Globus pallidus (tissue), 1 donor: ENCODE measurements at regions not wholly inside any gene's neighbourhood (a gene's known extent, or its start where the extent isn't known, plus 50 kb on each side); places are given as distances from the start of the nearest gene placed in this dataset.
A peak's percentile ranks its signal among the peaks of the same experiment; 100 is the strongest.

Experiments used
- DNase-seq: peaks from one replicate; pipeline ENCODE4 v3.0.0-alpha.2; 2015; ENCODE audit warnings: low spot score

DNA sequence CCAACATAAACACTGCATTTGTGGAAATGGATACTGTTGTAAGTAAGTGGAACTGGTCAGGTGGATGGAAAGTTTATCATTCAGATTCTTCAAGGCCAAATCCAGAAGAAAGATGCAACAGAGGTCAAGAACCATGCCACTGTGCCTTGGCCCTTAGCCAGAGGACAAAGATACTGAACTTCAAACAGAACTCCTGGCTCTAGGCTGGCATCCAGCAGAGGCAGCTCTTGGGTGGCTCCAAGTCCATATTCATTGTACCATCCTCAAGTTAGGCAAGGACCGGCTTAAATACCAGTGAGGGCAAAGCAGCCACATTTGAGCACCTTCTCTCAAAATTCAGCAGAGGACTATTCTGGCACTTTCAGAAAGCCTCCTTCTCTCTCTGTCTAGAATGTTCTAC lies 53.2 kb downstream of the DNAAF9 start:
- no peak for DNase-seq

DNA sequence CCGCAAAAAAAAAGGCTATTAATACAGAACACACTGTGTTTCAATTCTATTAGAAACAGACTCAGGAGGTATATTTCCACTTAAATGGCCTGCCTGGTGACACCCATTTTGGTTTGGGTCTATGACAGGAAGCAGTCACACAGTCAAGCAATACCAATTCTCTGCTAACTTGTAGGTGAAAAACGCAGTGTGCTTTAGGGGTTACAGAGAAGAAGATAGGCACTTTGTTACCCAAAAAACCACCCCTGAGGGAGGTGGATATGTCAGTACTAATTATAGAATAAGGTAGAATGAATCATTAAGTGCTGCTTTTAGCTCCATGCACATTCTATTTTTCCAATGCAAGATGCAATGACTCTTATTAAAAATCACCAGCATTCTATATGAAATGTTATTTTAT lies 53.8 kb downstream of the DNAAF9 start:
- DNase-seq, result no peak

DNA sequence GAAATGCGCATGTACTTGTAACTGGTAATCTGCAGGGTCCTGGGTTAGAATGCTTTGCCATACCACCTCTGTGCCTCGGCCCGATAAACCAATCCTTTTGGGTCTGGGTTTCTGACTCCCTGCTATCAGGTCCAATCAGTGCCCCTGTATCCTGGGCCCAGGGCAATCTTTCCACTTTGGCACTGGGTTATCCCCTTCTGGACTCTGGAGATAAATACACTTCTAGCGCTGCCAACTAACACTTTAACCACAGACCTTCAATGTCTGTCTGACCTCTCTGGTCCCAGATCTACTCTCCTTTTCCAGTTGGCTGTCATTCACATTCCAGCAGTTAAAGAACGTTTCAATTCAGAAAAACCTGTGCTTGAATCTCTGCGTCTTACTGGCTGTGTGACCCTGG lies 55.3 kb downstream of the DNAAF9 start:
- DNase-seq, result no peak

DNA sequence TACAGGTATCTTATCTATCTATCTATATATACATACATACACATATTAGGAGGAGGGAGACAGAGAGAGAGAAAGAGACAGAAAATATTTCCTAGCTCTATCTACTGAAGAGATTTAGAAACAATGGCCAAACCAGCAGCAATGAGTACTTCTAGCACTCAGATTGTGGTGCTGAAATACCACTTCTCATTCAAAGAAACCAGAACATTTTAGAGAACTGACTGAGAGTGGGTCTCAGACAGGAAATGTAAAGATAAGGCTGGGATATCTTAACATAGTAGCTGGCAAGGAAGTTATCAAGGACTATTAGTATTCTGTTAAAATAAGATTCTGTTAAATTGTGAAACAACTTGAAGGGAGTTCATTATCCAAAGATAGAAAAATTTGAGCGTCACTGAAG lies 57.0 kb downstream of the DNAAF9 start:
- DNase-seq, result no peak

DNA sequence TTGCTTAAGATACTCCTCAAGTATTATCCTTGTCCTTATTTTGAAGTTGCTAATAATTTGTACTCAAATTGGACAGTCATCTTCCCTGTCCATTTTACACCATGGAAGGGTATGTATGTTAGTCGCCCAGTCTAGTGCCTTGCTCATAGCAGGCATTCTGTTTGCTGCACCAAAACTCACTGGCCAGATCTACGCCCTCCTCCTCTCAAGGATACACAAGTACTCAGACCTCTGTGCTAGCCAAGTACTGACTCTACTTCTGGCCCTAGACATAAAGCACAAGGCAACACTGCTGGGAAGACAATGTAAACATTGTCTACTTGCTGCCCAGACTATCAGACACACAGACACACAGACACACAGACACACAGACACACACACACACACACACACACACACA lies 57.7 kb downstream of the DNAAF9 start:
- DNase-seq, result no peak

DNA sequence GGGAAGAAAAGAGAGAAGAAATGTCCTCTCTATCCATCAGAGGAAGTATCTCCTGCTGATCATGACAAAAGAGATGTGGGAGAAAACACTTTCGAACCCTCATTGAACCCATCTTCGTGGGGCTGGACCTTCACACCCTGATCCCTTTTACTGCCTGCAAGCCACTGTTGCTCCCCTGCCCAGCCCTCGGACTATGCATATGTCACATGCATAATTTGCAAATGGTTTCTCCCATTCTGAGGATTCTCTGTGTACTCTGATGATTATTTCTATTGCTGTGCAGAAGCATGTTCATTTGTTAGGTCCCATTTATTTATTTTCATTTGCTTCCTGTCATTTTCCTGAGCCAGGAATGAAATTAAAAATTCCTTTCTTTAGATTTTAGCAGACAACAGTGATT lies 64.7 kb downstream of the DNAAF9 start:
- no peak for DNase-seq

DNA sequence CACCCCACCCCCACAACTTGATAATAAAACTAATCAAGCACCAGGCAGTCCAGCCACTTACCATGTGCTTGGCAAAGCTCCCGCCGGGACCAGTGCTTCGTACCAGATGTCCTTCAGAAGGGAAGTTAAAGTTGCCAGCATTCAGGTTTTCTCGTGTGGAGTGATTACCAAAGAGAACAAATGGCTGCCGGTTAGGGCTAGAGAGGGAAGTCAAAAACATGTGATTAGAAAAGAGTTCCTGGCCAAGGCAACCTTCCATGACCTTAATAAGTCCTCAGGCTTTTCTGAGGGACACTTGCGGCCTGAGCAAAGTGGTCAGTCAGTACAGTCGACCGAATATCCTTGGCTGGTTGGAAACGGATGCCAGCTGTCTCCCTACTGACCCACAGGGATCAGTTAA lies 67.0 kb downstream of the DNAAF9 start:
- DNase-seq, result peak; percentile 62

DNA sequence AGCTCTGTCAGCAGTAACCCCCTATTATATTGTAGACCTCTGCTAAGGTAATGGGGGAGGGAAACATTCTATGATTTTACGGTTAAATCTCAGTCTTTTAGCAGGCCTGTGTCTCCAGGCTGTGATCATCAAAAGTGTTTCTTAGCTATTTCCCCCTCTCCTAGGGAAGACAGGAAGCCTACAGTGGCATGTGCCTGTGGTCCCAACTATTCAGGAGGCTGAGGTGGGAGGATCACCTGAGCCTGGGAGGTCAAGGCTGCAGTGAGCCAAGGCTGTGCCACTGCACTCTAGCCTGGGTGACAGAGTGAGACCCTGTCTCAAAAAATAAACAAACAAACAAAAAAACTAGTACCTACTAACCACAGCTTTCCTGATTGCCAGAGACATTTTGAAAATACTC lies 67.9 kb downstream of the DNAAF9 start:
- no peak for DNase-seq

DNA sequence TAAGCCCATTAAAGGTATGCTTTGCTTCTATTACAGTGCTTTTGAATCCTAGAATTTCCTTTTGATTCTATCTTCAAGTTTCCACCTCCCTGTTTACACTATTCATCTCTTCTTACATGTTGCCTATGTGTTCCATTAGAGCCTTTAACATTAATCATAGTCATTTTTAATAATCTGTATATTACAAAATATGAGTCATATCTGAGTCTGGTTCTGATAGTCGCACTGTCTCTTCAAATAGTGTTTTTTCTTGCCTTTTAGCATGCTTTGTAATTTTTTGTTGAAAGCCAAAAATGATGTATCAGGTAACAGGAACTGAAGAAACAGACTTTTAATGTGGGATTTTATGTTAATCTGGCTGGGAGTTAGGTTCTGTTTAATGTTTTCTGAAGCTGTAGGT lies 68.4 kb downstream of the DNAAF9 start:
- no peak for DNase-seq

DNA sequence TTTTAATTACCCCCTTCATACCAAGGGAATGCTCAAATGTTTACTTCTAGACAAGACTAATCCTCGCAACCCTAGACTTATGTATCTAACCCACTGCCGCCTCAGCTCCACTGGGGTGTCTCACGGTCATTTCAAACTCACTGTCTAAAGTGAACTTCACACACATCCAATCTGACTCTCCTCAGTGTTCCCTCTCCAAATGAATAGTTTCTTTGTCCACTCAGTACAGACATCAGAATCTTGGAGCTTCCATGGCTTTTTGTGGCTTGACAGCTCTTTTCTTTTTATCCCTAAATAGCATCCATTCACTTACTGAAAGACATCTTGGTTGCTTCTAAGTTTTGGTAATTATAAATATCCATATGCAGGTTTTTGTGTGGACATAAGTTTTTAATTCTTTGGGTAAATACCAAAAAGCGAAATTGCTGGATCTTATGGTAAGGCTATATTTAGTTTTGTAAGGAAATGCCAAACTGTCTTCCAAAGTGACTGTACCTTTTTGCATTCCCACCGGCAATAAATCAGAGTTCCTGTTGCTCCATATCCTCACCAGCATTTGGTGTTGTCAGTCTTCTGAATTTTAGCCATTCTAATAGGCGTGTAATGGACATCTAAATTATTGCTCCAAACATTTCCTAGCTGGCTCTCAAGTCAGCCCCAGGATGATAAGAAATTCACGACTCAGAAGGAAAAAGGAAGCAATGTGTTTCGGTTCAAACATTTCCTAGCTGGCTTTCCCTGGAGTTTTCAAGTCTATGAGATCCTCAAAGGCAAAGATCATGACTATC lies 73.1 kb downstream of the DNAAF9 start:
- peak; percentile 64 for DNase-seq

DNA sequence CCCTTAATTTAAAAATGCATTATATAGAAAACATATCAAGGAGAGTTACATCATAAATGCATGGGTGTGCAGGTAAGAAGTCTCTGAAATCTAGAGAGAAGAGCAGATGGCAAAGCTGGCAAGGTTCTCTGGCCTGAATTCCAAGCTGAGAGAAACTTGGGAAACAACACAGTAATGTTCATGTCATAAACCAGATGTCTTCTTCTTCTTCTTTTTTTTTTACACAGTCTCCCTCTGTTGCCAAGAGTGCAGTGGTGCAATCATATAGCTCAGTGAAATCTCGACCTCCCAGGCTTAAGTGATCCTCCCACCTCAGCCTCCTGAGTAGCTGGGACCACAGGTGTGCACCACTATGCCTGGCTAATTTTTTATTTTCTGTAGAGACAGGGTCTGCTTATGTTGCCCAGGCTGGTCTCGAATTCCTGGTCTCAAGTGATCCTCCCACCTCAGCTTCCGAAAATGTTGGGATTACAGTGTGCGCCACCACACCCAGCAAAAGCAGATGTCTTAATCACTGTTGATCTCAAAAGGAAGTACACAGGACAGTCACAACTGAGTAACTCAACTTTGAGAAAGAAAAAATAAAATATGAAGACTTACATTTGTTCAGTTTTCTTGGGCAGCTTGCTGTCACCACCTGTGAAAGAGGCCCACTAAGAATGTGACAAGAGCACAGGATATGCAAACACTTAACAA lies 77.3 kb downstream of the DNAAF9 start:
- DNase-seq, result no peak

DNA sequence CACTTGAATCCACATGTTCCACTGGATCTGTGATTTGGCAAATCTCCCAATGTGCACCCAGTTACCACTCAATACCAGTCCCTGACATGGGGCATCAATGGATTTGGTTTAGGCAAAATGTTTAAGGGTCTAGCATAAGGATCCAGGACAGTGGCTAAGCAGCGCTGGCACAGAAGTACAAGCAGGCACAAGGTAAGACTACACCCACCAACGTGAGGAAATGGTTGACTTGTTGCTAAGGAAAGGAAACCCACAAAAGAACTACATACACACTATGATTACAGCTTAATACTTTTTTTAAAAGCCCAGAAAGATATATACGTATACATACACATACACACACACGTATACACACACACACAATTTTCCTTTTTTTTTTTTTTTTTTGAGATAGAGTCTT lies 79.0 kb downstream of the DNAAF9 start:
- DNase-seq, result no peak

DNA sequence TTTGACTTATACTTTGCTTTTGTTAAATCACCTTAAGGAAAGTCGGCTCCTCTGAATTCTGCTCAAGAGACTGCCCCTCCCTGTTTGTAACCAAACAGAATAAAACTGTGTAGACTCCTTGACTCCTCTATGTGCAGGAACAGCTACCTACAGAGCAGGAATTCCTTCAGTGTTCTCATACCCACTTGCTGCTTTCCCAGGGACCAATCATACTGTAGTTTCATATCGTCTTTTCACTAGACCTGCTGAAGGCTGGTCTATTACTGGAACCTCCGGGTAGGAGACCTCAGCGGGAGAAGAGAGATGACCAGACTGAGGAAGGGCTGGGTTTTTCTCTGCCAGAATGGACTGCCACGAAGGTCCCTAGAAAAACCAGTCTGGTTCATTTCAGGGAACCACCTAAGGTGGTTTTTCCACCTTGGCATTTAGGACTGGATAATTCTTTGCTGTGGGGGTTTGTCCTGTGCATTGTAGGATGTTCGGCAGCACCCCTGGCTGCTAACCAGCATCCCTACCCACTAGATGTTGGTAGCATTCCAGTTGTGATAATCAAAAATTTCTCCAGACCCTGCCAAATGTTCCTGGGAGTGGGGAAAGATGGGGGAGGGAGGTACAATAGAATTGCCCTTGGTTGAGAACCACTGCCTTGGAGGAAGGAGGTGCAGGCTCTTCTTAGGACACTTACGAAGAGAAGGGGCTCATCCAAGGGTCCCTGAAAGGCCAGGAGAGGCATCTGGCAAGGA lies 80.5 kb downstream of the DNAAF9 start:
- no peak for DNase-seq

DNA sequence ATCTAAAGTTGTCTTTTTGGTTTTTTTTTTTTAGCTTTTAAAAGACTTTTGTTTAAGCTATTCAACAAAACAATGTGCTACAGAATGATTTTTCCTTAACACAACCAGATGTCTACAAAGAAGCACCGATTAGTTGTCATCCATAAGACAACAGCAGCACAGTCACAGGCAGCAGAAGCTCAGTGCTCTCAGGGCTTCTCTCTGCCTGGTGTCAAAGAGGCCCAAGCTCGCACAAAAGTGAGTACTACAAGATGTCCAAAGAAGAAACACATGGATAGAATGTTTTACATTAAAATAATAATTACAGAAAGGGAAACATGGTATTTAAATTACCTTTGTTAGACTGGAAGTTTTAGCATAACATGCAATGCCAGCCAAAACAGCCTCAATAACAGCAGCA lies 81.6 kb downstream of the DNAAF9 start:
- DNase-seq, result no peak

DNA sequence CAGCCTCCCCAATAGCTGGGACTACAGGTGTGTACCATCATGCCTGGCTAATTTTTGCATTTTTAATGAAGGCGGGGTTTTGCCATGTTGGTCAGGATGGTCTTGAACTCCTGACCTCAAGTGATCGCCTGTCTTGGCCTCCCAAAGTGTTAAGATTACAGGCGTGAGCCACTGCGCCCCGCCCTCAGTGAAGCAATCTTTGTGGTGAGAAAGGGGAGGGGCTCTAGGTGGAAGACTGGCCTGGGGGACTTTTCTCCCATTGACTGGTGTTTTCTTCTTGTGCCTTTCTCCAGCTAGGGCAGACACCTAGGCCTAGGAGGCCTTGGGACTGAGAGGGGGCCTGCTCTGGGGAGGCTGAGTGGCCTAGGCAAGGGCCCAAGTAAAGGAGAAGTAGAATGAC lies 84.1 kb downstream of the DNAAF9 start:
- DNase-seq, result no peak

DNA sequence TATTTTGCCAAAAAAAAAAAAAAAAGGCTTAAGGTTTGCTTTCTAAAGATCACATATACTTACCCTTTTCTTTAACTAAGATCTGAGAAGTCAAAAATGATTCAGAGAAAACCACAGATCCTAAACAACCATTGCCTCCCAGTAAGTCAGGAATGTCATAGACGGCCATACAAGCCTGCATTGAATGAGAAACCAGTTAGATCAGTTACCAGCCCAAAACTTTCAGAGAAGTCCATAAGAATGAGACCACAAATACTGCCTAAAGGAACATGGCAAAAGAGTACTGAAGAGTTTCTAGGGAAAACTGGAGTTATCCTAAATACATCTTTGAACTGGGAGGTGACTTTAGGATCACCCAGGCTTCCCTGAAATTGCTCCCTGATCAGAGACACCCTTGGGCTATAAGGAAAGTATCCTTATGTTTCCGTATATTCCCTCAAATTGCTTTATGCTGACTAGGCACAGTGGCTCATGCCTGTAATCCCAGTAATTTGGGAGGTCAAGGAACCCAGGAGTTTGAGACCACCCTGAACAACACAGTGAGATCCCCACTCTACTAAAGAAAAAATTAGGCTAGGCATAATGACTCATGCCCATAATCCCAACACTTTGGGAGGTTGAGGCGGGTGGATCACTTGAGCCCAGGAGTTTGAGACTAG lies 79.4 kb upstream of the SLC4A11 start:
- DNase-seq, result no peak

DNA sequence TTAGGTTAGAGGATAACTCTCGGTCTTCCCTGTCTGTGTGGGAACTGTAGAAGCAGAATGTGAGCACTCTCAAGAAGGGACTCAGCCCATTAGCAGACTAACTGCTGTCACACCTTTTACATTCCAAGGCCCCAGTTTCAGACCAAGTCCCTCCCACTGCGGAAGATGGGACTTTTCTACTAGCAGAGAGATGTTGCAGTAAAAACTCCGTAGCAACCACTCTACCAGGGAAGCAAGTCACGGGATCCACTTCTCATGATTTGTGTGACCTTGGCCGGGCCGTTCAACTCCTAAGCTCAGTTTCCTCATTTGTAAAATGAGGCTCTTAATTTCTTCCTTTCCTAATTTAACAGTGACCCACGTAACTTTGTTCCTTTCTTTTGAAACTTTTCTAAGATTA lies 77.1 kb upstream of the SLC4A11 start:
- DNase-seq, result no peak

DNA sequence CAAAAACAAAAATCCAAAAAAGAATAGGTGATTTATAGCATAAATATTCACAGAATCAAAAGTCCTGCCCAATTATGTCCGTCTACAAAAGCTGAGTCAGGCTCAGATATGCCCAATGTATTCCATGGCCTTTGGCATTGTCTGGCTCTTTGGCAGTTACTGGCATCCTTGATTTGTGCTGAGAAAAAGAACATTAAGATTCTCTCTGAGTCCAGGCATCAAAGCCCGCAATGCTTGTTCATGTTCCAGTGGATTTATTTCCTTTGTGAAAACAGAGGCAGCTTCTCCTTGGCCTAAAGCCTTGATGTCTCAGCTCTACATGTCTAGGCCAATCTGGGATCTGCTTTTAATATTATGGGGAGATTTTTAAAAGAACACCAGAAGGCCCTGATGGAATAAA lies 76.1 kb upstream of the SLC4A11 start:
- DNase-seq, result no peak

DNA sequence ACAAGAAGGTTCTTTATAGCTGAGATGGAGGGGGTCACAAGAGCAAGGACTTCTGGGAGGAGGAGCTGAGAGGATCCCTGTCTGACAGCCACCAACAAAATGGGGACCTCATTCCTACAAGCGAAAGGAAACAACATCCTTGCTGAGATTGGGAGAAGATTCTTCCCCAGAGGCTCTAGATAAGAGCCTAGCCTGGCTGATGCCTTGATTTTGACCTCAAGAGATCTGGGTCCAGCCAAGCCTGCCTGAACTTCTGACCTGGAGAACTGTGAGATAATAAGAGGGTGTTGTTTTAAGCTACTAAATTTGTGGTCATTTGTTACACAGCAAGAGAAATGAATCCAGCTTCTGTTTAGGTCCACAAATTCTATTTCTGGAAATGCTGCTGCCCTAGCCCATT lies 75.4 kb upstream of the SLC4A11 start:
- DNase-seq, result no peak

DNA sequence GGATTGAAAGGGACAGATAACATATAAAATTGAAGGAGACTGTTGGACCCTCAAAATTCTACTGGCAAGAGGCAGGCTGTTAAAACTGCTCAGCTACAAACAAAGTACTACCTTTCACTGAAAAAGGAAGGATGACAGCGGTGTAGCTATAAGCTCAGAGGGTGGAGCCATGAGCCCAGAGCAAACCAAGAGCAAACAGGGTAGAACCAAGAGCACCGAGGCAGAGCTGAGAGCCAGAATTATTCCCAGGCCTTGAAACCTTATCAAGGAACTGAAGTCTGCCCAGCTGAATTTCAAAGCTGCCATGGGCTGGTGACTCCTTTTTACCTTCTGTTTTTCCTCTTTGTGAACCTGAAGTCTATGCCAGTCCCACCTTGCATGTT lies 74.7 kb upstream of the SLC4A11 start:
- DNase-seq, result no peak

DNA sequence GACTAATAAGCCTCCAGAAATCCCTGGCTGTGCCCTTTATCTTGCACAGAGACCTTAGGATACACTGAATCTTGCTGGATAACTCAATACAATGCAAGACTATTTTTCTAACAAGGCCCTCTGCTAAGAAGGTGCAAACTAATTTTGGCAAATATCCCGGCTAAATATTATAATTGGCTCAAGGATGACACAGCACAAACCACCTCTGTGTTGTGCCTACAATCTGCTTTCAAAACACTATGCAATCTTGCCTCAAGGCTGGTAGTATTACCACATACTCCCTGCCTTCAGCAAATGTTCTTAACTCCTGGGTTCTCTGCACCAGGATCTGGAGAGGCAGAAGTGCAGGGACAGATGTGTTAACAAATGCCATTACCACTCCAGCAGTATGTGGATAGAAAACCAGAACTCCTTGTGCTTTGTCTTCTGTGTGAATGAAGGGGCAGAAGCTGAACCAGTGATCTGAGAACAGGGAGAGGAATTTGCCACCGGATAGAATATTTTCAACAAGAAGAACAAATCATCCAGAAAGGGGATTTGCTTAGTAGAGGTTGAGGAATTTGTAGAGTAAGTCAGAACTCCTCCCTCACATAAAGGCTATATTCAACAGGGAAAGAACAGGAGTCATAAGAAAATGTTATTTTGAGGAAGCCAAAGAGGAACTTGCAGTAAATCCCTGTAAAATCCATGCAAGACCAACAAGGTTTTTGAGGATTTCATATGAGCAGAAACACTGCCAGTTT lies 74.1 kb upstream of the SLC4A11 start:
- DNase-seq, result no peak

DNA sequence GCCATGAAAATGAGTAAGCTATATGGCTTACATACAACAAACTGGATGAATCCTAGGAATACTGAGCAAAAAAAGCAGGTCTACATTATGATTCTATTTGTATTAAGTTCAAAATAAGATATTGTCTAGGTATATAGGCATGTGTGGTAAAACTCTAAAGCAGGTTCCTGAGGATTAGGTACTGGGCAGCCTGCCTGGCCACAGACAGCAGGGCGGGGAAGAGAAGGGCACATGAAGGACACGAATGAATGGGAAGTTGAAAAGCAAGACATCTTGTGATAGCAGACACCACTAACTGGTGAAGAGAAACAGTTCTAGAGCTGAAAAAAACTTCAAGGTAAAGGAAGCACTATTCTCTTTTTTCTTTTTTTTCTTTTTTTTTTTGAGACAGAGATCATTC lies 72.6 kb upstream of the SLC4A11 start:
- no peak for DNase-seq
